ENCODE measurements at regions not wholly inside any gene's neighbourhood (a gene's known extent, or its start where the extent isn't known, plus 50 kb on each side); places are given as distances from the start of the nearest gene placed in this dataset.

DNA sequence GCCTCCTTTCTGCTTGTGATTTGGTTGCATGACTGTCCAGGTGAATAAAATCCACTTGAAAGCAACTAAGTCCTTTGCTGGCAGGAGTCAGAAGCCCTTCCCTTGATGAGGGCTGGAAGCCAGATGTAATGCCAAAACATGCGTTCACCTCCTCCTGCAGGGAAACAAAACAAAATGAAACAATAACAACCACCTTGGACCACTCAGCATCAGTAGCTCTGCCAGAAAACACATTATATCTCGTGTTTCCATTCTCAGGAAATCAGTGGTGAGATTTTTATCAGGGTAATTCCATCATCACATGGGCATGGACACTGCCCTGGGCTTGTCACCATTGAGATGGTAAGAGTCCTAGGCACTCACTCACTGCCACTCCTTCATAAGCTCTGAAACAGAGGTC lies 350.3 kb upstream of the ACTBL2 start:
- Histone ChIP-seq H3K36me3 (replicated peaks in 1 of 2; ENCODE audit: control insufficient read depth in 1 of 2, insufficient read depth in 2 of 2, low read length in 1 of 2) (no peaks in the 10 kb centered on the region), H4K20me1 (ENCODE audit: insufficient read depth) (no peaks in the 10 kb centered on the region), H3K4me1 (ENCODE audit: control insufficient read depth in 1 of 2, insufficient read depth in 2 of 2, low read depth in 1 of 2, low read length in 1 of 2) (peaks cover 17 to 21% of the 10 kb centered on the region in 2 experiments; a peak in 3 of 4 replicates), H3K27ac (ENCODE audit: low read depth in 2 of 2, low read length in 1 of 2) (peak overlapping the region; percentile 58 to 97), H3K4me3 (ENCODE audit: low read depth in 2 of 2, low read length in 1 of 2) (no peak overlapping the region), H3K9ac (no peak overlapping the region), H3K9me3 (no peaks in the 10 kb centered on the region), H3K27me3 (ENCODE audit: insufficient read depth) (no peaks in the 10 kb centered on the region), H3F3A (replicated peaks; ENCODE audit: insufficient read depth) (peaks cover 10% of the 10 kb centered on the region), H3K79me2 (ENCODE audit: insufficient read depth) (no peaks in the 10 kb centered on the region), H3K9me2 (no peaks in the 10 kb centered on the region), H2AFZ (ENCODE audit: low read depth) (no peak overlapping the region), H3K4me2 (no peak overlapping the region)
- CTCF ChIA-PET, result no interaction called here
- DNase-seq, result peak; percentile 26
- 46% methylated on average over 2 of the region's 2 CpGs for WGBS (ENCODE audit: low lambda C conversion rate)
- POLR2A ChIA-PET, result no interaction called here
- TF ChIP-seq, protein P1, sequence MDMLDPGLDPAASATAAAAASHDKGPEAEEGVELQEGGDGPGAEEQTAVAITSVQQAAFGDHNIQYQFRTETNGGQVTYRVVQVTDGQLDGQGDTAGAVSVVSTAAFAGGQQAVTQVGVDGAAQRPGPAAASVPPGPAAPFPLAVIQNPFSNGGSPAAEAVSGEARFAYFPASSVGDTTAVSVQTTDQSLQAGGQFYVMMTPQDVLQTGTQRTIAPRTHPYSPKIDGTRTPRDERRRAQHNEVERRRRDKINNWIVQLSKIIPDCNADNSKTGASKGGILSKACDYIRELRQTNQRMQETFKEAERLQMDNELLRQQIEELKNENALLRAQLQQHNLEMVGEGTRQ (IDR thresholded peaks at IDR 0.05; ENCODE audit: borderline replicate concordance, low read depth, low read length), result no peak
- TF ChIP-seq RAD21 (IDR thresholded peaks at IDR 0.05; ENCODE audit: low read length) (no peak), RCOR1 (IDR thresholded peaks at IDR 0.05; ENCODE audit: low read length) (peak; percentile 35; the same call in 1 of the 2 replicates), FOSL2 (IDR thresholded peaks at IDR 0.05; ENCODE audit: borderline replicate concordance, low read depth) (no peak), MEF2A (IDR thresholded peaks at IDR 0.05; ENCODE audit: borderline replicate concordance, low read depth) (no peak), FOXM1 (IDR thresholded peaks at IDR 0.05; ENCODE audit: low read depth) (no peak), TAF1 (IDR thresholded peaks at IDR 0.05; ENCODE audit: borderline replicate concordance, low read depth, low read length) (no peak), ZBTB33 (IDR thresholded peaks at IDR 0.05; ENCODE audit: borderline replicate concordance, low read depth) (no peak), TCF12 (IDR thresholded peaks at IDR 0.05) (peak; percentile 80), PBX3 (IDR thresholded peaks at IDR 0.05) (peak; percentile 28), GABPA (IDR thresholded peaks at IDR 0.05; ENCODE audit: low read depth) (no peak), GATA2 (CRISPR knock-in tag; IDR thresholded peaks at IDR 0.05) (peak; percentile 42; the same call in 1 of the 2 replicates), JUND (IDR thresholded peaks at IDR 0.05) (peak; percentile 35; the same call in 1 of the 2 replicates), RXRA (IDR thresholded peaks at IDR 0.05; ENCODE audit: borderline replicate concordance, low read depth) (peak; percentile 10; the same call in 1 of the 2 replicates), EP300 (IDR thresholded peaks at IDR 0.05; ENCODE audit: borderline replicate concordance in 1 of 2, low read depth in 1 of 2, low read length in 1 of 2) (peak; percentile 26 to 62; a peak in 2 of 4 replicates), YY1 (IDR thresholded peaks at IDR 0.05; ENCODE audit: low read depth) (no peak), TEAD4 (IDR thresholded peaks at IDR 0.05; ENCODE audit: borderline replicate concordance, insufficient read depth) (no peak), POLR2AphosphoS5 (IDR thresholded peaks at IDR 0.05; ENCODE audit: low read depth, low read length) (0 out of 2 replicates have a peak, but pooled peaks have one; percentile 16)
- TF ChIP-seq, protein P2, sequence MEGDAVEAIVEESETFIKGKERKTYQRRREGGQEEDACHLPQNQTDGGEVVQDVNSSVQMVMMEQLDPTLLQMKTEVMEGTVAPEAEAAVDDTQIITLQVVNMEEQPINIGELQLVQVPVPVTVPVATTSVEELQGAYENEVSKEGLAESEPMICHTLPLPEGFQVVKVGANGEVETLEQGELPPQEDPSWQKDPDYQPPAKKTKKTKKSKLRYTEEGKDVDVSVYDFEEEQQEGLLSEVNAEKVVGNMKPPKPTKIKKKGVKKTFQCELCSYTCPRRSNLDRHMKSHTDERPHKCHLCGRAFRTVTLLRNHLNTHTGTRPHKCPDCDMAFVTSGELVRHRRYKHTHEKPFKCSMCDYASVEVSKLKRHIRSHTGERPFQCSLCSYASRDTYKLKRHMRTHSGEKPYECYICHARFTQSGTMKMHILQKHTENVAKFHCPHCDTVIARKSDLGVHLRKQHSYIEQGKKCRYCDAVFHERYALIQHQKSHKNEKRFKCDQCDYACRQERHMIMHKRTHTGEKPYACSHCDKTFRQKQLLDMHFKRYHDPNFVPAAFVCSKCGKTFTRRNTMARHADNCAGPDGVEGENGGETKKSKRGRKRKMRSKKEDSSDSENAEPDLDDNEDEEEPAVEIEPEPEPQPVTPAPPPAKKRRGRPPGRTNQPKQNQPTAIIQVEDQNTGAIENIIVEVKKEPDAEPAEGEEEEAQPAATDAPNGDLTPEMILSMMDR (IDR thresholded peaks at IDR 0.05), result no peak
- TF ChIP-seq, protein P3, sequence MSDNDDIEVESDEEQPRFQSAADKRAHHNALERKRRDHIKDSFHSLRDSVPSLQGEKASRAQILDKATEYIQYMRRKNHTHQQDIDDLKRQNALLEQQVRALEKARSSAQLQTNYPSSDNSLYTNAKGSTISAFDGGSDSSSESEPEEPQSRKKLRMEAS (IDR thresholded peaks at IDR 0.05; ENCODE audit: low read depth), result peak; percentile 39; the same call in 1 of the 2 replicates
- TF ChIP-seq, protein P4, sequence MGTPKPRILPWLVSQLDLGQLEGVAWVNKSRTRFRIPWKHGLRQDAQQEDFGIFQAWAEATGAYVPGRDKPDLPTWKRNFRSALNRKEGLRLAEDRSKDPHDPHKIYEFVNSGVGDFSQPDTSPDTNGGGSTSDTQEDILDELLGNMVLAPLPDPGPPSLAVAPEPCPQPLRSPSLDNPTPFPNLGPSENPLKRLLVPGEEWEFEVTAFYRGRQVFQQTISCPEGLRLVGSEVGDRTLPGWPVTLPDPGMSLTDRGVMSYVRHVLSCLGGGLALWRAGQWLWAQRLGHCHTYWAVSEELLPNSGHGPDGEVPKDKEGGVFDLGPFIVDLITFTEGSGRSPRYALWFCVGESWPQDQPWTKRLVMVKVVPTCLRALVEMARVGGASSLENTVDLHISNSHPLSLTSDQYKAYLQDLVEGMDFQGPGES (IDR thresholded peaks at IDR 0.05; ENCODE audit: low read depth, low read length), result no peak
- TF ChIP-seq, protein P5, sequence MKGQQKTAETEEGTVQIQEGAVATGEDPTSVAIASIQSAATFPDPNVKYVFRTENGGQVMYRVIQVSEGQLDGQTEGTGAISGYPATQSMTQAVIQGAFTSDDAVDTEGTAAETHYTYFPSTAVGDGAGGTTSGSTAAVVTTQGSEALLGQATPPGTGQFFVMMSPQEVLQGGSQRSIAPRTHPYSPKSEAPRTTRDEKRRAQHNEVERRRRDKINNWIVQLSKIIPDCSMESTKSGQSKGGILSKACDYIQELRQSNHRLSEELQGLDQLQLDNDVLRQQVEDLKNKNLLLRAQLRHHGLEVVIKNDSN (IDR thresholded peaks at IDR 0.05; ENCODE audit: borderline replicate concordance, low read depth), result no peak; the same call in 1 of the 2 replicates
